ENCODE measurements at regions not wholly inside any gene's neighbourhood (a gene's known extent, or its start where the extent isn't known, plus 50 kb on each side); places are given as distances from the start of the nearest gene placed in this dataset.

DNA sequence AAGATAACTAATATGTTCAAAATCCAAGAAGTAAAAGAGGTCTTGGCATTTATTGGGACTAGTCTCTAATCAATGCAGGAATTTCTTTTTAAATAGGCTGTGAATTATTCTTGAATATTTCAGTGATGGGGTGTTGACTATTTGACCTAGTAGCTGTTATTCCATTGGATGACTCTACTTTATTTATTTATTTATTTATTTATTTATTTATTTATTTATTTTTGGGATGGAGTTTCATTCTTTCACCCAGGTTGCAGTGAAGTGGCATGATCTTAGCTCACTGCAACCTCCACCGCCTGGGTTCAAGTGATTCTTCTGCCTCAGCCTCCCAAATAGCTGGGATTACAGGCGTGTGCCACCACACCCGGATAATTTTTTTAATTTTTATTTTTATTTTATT is 1227.8 kb downstream of the ZPLD1 start:
- no peak overlapping the region for H3K4me3 ChIP-seq (replicated peaks in 1 of 2; ENCODE audit: low read depth in 2 of 2, low read length in 2 of 2)
- DNase-seq (ENCODE audit: low read depth in 2 of 2): no peak
- TF ChIP-seq, protein P1, sequence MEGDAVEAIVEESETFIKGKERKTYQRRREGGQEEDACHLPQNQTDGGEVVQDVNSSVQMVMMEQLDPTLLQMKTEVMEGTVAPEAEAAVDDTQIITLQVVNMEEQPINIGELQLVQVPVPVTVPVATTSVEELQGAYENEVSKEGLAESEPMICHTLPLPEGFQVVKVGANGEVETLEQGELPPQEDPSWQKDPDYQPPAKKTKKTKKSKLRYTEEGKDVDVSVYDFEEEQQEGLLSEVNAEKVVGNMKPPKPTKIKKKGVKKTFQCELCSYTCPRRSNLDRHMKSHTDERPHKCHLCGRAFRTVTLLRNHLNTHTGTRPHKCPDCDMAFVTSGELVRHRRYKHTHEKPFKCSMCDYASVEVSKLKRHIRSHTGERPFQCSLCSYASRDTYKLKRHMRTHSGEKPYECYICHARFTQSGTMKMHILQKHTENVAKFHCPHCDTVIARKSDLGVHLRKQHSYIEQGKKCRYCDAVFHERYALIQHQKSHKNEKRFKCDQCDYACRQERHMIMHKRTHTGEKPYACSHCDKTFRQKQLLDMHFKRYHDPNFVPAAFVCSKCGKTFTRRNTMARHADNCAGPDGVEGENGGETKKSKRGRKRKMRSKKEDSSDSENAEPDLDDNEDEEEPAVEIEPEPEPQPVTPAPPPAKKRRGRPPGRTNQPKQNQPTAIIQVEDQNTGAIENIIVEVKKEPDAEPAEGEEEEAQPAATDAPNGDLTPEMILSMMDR (IDR thresholded peaks at IDR 0.05; ENCODE audit: low read depth, low read length): no peak

DNA sequence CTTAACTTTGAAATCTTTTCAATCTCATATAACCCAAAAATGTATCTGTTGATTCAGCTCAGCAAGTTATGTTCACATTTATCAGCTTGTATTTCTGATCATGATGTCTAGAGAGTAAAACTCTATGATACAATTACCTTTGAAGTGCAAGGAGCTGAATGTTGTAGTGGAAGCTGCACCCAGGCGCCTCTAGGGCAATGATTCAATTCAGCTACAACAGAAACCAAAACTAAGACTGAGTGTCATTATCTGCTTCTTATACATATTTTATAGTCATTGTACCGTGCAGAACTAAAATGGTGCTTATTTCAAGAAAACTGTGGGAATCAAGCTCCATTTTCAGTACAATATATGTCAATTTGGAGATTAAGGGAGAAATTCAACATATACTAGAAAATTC is 1237.5 kb downstream of the ZPLD1 start:
- TF ChIP-seq, protein P1 (IDR thresholded peaks at IDR 0.05; ENCODE audit: low read depth, low read length): no peak
- H3K4me3 ChIP-seq (replicated peaks in 1 of 2; ENCODE audit: low read depth in 2 of 2, low read length in 2 of 2): no peak overlapping the region
- DNase-seq (ENCODE audit: low read depth in 2 of 2): no peak

DNA sequence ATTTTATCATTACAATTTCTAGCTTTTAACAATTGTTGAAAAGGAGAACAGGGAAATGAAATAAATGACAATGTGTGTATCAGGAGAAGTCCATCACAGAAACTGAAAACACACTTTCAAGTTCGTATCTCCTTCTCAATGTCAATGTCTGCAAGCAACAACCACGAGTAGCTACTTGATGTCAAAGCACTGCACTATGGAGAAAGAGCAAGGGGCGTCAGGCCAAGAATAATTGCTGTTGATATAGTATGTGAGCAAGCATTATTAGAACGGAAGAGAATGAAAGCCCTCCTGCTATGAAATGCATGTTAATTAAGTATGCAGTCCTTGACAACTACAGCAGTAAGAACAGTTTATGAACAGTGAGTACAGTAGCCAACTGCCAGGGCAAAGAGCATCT is 1250.1 kb downstream of the ZPLD1 start:
- H3K4me3 ChIP-seq (replicated peaks in 1 of 2; ENCODE audit: low read depth in 2 of 2, low read length in 2 of 2): no peak overlapping the region

DNA sequence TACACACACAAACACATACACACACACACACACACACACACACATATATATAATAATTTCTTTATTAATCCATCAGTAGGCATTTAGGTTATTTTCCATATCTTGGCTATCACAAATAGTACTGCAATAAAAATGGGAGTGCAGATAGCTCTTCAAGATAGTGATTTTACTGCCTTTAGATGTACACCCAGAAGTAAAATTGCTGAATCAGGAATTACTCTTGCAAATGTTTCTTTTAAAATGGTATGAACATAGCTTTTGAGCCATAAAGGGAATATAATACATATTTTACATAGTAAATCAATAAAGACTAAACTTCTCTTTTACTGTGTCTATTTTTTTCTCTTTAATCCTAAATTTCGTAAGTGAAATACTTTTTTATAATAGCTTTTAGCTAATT is 1251.1 kb downstream of the ZPLD1 start:
- TF ChIP-seq, protein P1 (IDR thresholded peaks at IDR 0.05; ENCODE audit: low read depth, low read length): no peak
- H3K4me3 ChIP-seq (replicated peaks in 1 of 2; ENCODE audit: low read depth in 2 of 2, low read length in 2 of 2): no peak overlapping the region
- DNase-seq (ENCODE audit: low read depth in 2 of 2): no peak

More for the DNA sequence above, 1250.1 kb downstream of the ZPLD1 start:
- no peak for DNase-seq (ENCODE audit: low read depth in 2 of 2)
- TF ChIP-seq, protein P1 (IDR thresholded peaks at IDR 0.05; ENCODE audit: low read depth, low read length): no peak

DNA sequence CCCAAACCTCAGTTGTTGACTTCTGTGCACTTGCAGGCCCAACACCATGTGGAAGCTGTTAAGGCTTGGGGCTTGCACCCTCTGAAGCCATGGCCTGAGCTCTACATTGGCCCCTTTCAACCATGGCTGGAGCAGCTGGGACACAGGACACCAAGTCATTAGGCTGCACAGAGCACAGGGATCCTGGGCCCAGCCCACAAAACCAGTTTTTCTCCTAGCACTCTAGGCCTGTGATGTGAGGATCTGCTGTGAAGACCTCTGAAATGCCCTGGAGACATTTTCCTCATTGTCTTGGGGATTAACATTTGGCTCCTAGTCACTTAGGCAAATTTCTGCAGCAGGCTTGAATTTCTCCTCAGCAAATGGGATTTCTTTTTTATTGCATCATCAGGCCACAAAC is 1255.7 kb downstream of the ZPLD1 start:
- no peak for DNase-seq (ENCODE audit: low read depth in 2 of 2)
- TF ChIP-seq, protein P1 (IDR thresholded peaks at IDR 0.05; ENCODE audit: low read depth, low read length): no peak
- no peak overlapping the region for H3K4me3 ChIP-seq (replicated peaks in 1 of 2; ENCODE audit: low read depth in 2 of 2, low read length in 2 of 2)

DNA sequence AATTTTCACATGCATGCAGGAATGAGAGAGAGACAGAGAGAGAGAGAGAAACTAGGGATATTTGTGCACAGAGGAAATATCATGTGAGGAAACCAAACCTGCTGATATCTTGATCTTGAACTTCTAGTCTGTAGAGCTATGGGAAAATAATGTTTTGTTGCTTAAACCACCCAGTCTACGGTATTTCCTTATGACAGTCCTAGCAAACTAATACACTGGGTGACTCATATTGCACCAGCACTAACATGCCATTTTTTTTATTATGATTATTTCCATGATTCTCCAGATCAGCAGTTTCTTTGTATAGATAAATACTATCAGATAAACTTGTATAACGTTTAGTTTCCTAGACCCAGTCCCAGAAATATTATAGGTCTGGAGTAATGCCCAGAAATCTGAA is 1259.0 kb downstream of the ZPLD1 start:
- DNase-seq (ENCODE audit: low read depth in 2 of 2): no peak
- H3K4me3 ChIP-seq (replicated peaks in 1 of 2; ENCODE audit: low read depth in 2 of 2, low read length in 2 of 2): no peak overlapping the region
- TF ChIP-seq, protein P1 (IDR thresholded peaks at IDR 0.05; ENCODE audit: low read depth, low read length): no peak

DNA sequence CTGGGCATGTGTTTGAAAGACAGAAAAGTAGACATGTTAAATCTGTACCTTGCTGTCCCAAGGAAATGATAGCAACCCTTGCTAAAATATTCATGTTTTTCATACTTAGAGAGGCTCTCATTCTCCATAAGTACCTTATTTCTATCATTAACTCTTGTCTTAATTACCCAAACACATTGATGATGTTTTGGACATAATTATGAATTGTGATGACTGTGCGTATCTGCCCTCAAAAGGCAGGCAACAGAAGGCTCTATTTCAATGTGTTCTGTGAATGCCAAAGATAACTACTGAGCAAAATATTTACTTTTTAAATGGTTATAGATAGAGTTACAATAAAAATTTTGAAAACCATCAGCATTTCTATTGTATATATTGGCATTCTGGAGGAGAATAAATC is 1263.8 kb downstream of the ZPLD1 start:
- TF ChIP-seq, protein P1 (IDR thresholded peaks at IDR 0.05; ENCODE audit: low read depth, low read length): no peak
- H3K4me3 ChIP-seq (replicated peaks in 1 of 2; ENCODE audit: low read depth in 2 of 2, low read length in 2 of 2): no peak overlapping the region
- DNase-seq (ENCODE audit: low read depth in 2 of 2): no peak
